ENCODE measurements at regions not wholly inside any gene's neighbourhood (a gene's known extent, or its start where the extent isn't known, plus 50 kb on each side); places are given as distances from the start of the nearest gene placed in this dataset.

DNA sequence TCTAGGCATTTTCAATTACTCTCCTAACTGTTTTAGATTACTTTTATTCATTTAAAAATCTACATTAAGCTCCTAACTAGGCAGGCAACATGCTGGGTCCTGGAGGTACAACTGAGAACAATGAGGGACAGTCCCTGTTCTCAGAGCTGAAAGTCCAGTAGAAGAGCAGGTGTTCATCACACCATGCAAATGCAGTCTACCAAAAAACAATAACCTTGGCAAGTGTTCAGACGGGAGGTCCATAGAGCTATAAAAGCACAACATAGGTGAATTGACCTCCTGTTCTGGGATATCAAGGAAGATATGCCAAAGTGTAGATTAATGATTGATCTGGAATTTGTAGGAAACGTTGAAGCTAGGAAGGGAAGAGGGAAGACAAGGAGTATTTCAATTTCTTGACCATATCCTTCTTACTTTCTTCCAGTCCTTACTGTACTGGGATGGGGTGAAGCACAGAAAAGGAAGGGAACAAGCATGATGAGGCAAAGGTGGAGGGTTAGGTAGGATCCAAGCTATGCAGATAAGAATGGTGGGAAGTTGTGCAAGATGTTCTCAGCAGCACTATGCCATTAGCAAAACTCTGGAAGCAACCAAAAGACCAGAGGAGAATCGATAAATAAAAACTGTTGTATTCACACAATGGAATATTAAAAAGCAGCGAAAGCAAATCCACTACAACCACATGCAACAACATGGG is 485.7 kb upstream of the JARID2 start:
- POLR2A ChIA-PET, result no interaction called here
- DNase-seq, result no peak
- H3K4me1 Mint-ChIP-seq, result peaks cover 28% of the 10 kb centered on the region
- no peak overlapping the region for H3K27ac Mint-ChIP-seq
- no peaks in the 10 kb centered on the region for H3K27me3 Mint-ChIP-seq
- no peak overlapping the region for H3K4me3 Mint-ChIP-seq
- CTCF ChIA-PET, result interaction anchor here (0.6 kb wide), 2 partner anchors 19 to 76 kb away, joined by 4 to 5 read pairs; no protein-coding TSS in a partner anchor
- H3K36me3 Mint-ChIP-seq (ENCODE audit: low read depth), result no peaks in the 10 kb centered on the region
- no peaks in the 10 kb centered on the region for H3K9me3 Mint-ChIP-seq

DNA sequence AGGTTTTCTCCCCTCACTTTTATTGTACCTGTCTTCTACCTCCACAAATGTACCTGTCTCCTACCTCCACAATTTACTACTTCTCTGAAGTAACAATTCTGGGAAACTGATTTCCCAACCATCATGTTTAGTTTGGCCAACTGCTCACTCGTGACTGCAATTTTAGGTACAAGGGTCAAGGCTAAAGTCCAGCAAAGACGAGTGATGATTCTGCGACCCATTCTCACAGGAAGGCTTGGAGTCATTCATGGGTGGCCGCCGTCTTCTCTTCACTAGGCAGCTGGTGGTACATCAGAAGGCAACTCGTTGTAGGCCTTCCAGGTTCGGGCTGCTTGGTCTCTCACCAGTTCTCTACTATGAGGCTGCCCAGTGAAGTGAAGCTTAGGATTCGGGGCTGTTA is 483.8 kb upstream of the JARID2 start:
- Mint-ChIP-seq H3K4me1 (peaks cover 17% of the 10 kb centered on the region), H3K4me3 (no peak overlapping the region), H3K27ac (no peak overlapping the region), H3K27me3 (no peaks in the 10 kb centered on the region), H3K9me3 (no peaks in the 10 kb centered on the region), H3K36me3 (ENCODE audit: low read depth) (no peaks in the 10 kb centered on the region)
- ChIA-PET POLR2A (no interaction called here), CTCF (no interaction called here)
- no peak for DNase-seq

DNA sequence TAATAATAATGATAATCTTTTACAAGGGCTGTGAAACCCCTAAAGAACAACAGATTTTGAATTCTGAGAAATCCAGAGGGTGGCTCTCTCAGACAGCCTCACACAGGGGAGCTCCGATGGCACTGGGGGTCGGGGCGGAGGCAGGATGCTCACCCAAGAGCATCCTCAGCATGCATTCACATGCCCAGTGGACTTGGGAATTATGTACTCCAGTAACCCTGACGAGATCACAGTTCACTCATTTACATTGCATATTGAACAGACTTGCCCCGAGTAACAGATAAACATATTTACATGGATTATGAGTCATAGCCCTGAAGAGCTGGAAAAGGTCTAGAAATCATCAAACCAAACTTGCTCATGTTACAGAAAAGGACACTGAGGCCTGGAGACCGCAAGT is 482.7 kb upstream of the JARID2 start:
- Mint-ChIP-seq H3K27me3 (no peaks in the 10 kb centered on the region), H3K4me1 (peaks cover 10% of the 10 kb centered on the region), H3K36me3 (ENCODE audit: low read depth) (no peaks in the 10 kb centered on the region), H3K4me3 (no peak overlapping the region), H3K27ac (no peak overlapping the region), H3K9me3 (no peaks in the 10 kb centered on the region)
- CTCF ChIA-PET, result no interaction called here
- no peak for DNase-seq
- POLR2A ChIA-PET, result no interaction called here

DNA sequence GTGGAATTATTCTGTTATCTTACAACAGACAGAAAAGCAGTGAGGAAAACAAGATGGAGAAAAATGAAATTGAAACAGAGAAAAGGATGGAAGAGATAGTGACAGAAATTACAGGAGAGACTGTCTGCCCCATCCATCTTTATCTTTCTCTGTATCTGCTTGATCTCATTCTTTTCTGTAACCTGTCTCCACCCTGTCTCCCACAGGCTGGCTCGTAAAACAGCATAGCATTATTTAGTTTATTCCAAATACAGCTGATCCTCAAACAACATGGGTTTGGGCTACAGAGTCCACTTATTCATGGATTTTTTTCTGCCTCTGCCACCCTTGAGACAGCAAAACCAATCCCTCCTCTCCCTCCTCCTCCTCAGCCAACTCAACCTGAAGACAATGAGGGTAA is 482.3 kb upstream of the JARID2 start:
- no peak overlapping the region for H3K4me3 Mint-ChIP-seq
- no peak overlapping the region for H3K27ac Mint-ChIP-seq
- H3K36me3 Mint-ChIP-seq (ENCODE audit: low read depth), result no peaks in the 10 kb centered on the region
- no peak for DNase-seq
- ChIA-PET CTCF (no interaction called here), POLR2A (no interaction called here)
- no peaks in the 10 kb centered on the region for H3K27me3 Mint-ChIP-seq
- no peaks in the 10 kb centered on the region for H3K9me3 Mint-ChIP-seq
- H3K4me1 Mint-ChIP-seq, result peaks cover 5% of the 10 kb centered on the region

DNA sequence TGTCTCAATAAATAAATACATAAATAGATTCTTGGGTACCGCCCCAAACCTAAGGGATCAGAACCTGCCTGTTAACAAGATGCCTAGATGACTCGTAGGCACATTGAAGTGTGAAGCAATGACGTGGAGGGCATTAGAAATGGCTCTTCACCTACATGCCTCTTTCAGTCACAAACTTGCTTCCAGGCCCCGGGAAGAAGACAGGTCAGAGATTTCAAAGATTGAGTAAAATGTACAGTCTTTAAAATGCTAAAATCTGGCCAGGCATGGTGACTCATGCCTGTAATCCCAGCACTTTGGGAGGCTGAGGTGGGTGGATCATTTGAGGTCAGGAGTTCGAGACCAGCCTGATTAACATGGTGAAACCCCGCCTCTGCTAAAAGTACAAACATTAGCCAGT is 480.8 kb upstream of the JARID2 start:
- Mint-ChIP-seq H3K27ac (no peak overlapping the region), H3K9me3 (no peaks in the 10 kb centered on the region), H3K27me3 (no peaks in the 10 kb centered on the region), H3K4me3 (no peak overlapping the region), H3K4me1 (peaks cover 5% of the 10 kb centered on the region), H3K36me3 (ENCODE audit: low read depth) (no peaks in the 10 kb centered on the region)
- DNase-seq, result no peak
- POLR2A ChIA-PET, result no interaction called here
- CTCF ChIA-PET, result no interaction called here

DNA sequence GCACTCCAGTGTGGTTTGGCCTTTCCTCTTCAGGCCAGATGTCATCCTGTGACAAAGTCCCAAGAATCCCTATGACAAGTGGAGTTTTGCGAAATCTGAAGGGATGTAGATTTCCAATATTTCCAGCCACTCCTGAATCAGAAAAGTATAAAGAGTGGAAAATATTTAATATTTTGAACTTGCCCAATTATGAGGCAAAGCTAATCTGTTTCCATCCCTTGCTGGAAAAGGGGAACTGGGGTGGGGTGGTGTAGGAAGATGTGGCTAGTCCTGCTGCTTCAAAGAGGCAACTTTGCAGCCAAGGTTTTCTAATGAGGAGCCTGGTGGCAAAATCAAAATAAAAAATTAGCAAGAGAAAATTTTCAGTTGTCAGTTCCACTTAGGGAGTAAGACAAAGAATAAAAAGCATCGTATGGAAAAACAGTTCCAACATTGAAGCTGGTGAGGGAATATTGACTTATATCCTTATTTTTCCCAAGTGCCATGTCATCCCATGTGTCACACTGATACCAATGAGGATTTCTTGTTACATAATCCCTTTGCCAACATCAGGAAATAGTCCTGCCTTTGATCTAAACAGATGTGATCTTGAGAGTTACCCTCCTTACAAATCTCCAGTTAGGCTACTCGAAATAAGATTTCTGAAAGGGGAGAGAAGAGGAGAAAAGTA is 480.0 kb upstream of the JARID2 start:
- peaks cover 5% of the 10 kb centered on the region for H3K4me1 Mint-ChIP-seq
- ChIA-PET CTCF (interaction anchor here (0.6 kb wide), 1 partner anchor 17 kb away, joined by 4 read pairs; no protein-coding TSS in a partner anchor), POLR2A (no interaction called here)
- H3K27me3 Mint-ChIP-seq, result no peaks in the 10 kb centered on the region
- no peak for DNase-seq
- H3K4me3 Mint-ChIP-seq, result no peak overlapping the region
- no peak overlapping the region for H3K27ac Mint-ChIP-seq
- H3K9me3 Mint-ChIP-seq, result no peaks in the 10 kb centered on the region
- no peaks in the 10 kb centered on the region for H3K36me3 Mint-ChIP-seq (ENCODE audit: low read depth)

DNA sequence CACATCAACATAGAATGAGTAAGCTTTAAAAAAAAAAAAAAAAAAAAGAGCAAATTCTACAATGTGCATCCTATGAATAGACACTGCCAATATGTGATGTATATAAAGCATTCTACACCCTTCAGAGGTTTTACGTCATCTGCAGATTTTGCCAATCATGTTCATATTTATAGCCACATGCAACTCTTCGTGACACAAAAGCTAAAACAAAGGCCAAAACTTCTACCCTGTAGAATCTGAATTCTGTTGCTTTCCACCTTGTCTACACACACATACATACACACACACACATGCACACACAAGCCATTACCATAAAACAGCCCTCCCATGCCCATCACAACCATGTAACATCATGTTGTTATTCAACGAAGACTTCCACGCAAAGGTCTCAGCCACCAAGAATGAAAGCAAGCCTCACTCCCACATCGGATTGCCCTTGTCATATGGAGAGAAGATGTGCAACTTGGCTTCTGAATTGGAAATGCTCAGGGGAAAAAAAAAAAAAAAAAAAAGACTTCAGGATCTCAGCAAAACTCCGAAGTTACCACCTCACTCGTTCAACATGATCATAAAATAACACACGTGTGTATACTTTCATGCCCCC is 479.4 kb upstream of the JARID2 start:
- Mint-ChIP-seq H3K27me3 (no peaks in the 10 kb centered on the region), H3K4me3 (no peak overlapping the region), H3K4me1 (peaks cover 5% of the 10 kb centered on the region), H3K27ac (no peak overlapping the region), H3K36me3 (ENCODE audit: low read depth) (no peaks in the 10 kb centered on the region), H3K9me3 (no peaks in the 10 kb centered on the region)
- POLR2A ChIA-PET, result no interaction called here
- CTCF ChIA-PET, result interaction anchor here (0.6 to 0.7 kb wide), 2 partner anchors 16 to 224 kb away, joined by 4 read pairs; no protein-coding TSS in a partner anchor
- no peak for DNase-seq

DNA sequence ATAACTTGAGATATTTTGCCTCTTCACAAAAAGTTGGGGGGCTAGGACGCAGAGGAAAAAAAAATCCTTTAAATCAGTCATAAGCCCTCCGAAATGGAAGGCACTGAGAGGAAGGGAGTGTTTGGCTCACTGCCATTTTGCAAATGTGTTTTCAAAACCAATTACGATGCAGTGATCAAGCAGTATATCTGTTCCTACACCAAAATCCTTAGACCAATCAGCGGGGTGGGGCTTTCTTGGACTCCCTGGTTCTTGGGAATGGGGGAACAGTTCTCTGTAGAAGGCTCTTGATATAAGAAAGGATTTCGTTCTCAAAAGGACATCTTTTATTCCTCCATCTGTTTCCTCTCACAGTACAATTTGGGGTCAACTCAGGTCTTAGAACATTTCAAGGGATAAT is 478.6 kb upstream of the JARID2 start:
- Mint-ChIP-seq H3K9me3 (no peaks in the 10 kb centered on the region), H3K4me1 (peaks cover 5% of the 10 kb centered on the region), H3K27ac (no peak overlapping the region), H3K4me3 (no peak overlapping the region), H3K36me3 (ENCODE audit: low read depth) (no peaks in the 10 kb centered on the region), H3K27me3 (peaks cover 1% of the 10 kb centered on the region)
- DNase-seq, result no peak
- POLR2A ChIA-PET, result no interaction called here
- CTCF ChIA-PET, result interaction anchor here (0.7 kb wide), 1 partner anchor 224 kb away, joined by 4 read pairs; no protein-coding TSS in a partner anchor

DNA sequence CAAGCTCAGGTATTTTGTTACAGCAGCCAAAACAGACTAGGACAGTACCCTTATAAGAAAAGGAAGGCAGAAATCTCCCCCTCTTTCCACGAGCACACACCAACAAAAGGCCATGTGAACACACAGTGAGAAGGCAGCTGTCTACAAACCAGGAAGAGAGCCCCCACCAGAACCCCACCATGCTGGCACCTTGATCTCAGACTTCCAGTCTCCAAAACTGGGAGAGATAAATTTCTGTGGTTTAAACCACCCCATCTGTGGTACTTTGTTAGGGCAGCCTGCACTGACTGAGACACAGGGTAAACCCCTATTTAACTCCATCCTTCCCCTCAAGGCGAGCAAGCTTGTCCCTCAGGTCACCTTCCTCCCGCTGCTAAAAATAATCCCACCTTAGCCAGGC is 475.8 kb upstream of the JARID2 start:
- DNase-seq, result no peak
- no peak overlapping the region for H3K4me3 Mint-ChIP-seq
- peaks cover 5% of the 10 kb centered on the region for H3K27me3 Mint-ChIP-seq
- H3K36me3 Mint-ChIP-seq (ENCODE audit: low read depth), result no peaks in the 10 kb centered on the region
- no peak overlapping the region for H3K27ac Mint-ChIP-seq
- POLR2A ChIA-PET, result no interaction called here
- CTCF ChIA-PET, result no interaction called here
- no peaks in the 10 kb centered on the region for H3K4me1 Mint-ChIP-seq
- no peaks in the 10 kb centered on the region for H3K9me3 Mint-ChIP-seq

DNA sequence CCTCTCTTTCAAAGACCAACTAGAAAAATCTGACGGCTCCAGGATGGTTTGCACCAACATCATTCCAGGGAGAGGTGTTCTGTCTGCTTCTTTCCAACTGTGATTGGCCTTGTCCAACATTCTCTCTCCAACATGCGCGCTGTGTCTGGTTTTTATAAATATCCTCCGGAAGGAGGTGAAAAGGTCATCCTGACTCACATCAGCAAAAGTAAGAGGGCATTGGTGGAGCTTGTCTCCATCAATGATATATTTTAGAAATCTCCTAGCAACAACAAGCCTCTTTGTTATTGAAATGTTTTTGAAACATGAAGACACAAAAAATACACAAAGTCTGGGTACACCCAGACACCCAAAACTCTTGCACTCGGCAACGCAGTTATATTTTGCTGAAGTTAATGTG is 475.3 kb upstream of the JARID2 start:
- ChIA-PET CTCF (interaction anchor here (0.9 kb wide), 1 partner anchor 15 kb away, joined by 5 read pairs; no protein-coding TSS in a partner anchor), POLR2A (no interaction called here)
- Mint-ChIP-seq H3K27me3 (peaks cover 5% of the 10 kb centered on the region), H3K36me3 (ENCODE audit: low read depth) (no peaks in the 10 kb centered on the region), H3K27ac (no peak overlapping the region), H3K4me3 (no peak overlapping the region), H3K4me1 (no peaks in the 10 kb centered on the region), H3K9me3 (no peaks in the 10 kb centered on the region)
- no peak for DNase-seq

DNA sequence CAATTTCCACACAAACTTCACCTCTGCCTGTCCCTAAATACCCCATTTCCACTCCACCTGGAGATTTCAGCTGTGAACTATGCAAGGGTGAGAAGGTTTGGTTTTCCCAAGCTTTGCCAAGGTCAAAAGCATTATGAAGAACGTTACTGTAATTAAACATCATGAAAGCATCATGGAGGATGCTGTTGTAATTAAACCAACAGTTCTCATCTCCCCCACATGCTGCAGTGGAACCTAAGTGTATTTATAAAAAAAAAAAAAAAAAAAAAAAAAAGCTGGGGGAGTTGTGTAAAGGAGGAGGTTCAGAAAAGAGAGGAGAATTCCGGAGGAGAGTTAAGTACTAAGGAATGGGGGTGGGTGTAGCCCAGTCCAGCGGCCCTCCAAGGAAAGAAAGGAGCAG is 474.9 kb upstream of the JARID2 start:
- Mint-ChIP-seq H3K4me3 (no peak overlapping the region), H3K27me3 (peaks cover 5% of the 10 kb centered on the region), H3K36me3 (ENCODE audit: low read depth) (no peaks in the 10 kb centered on the region), H3K27ac (no peak overlapping the region), H3K9me3 (no peaks in the 10 kb centered on the region), H3K4me1 (no peaks in the 10 kb centered on the region)
- POLR2A ChIA-PET, result no interaction called here
- CTCF ChIA-PET, result interaction anchor here (0.9 kb wide), 1 partner anchor 15 kb away, joined by 5 read pairs; no protein-coding TSS in a partner anchor
- no peak for DNase-seq

DNA sequence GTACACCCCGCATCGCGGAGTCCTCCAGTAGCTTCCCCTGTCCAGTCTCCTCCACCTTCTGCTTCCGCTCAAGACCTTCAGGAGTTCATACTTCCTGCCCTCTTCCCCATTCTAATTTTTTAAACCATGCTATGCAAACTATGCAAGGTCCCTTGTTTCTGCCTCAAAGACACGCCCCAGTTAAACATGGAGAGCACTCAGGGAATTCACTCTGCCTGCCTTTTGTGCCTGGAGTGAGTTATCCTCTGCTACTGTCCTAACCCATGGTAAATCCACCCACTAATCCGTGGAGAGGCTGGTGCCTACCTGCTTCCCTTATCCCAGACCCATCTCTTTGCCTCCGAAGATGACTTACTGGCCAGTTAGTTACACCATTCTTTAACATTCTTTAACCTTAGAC is 473.7 kb upstream of the JARID2 start:
- DNase-seq, result no peak
- CTCF ChIA-PET, result no interaction called here
- Mint-ChIP-seq H3K27me3 (peaks cover 5% of the 10 kb centered on the region), H3K27ac (no peak overlapping the region), H3K4me1 (no peaks in the 10 kb centered on the region), H3K4me3 (no peak overlapping the region), H3K36me3 (ENCODE audit: low read depth) (no peaks in the 10 kb centered on the region), H3K9me3 (peaks cover 4% of the 10 kb centered on the region)
- POLR2A ChIA-PET, result no interaction called here

DNA sequence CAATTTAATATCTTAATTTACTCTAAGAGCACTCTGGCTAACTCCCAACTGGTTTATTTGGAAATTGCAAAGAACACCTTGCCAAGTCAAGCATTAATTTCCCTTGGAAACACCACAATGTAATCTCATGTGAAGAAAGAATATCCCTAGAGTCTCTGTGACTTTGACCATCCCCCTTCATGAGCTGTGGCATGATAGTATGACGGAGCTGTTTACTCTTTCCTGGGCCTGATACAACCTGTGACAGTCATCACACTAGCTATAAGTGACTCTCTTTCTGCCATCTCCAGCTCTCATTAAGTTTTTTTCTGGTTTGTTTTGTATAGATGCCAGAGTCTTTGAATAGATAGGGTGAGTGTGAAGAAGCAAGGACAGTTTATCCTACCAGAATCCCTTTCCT is 470.3 kb upstream of the JARID2 start:
- DNase-seq, result no peak
- CTCF ChIA-PET, result no interaction called here
- Mint-ChIP-seq H3K4me3 (no peak overlapping the region), H3K4me1 (no peaks in the 10 kb centered on the region), H3K27ac (no peak overlapping the region), H3K36me3 (ENCODE audit: low read depth) (no peaks in the 10 kb centered on the region), H3K27me3 (peaks cover 5% of the 10 kb centered on the region), H3K9me3 (peaks cover 11% of the 10 kb centered on the region)
- POLR2A ChIA-PET, result no interaction called here

DNA sequence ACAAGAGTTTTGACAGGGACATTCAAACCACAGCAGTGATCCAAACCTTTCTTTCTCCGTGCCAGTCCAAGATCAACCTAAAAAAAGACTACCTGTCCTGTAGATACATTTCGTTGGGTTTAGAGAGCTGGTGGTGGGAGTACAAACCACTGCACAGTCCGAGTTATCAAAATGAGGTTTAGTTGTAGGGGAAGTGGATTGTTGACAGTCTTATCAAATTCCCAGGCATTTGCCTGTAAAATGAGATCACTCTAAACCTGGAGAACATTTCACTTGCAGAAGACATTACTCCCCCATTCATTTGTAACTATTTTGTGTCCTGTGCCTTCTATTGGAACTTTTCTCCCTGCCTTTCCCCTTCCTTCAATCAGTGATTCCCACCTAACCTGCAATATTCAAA is 469.6 kb upstream of the JARID2 start:
- Mint-ChIP-seq H3K9me3 (peaks cover 11% of the 10 kb centered on the region), H3K27ac (no peak overlapping the region), H3K27me3 (peaks cover 5% of the 10 kb centered on the region), H3K4me3 (no peak overlapping the region), H3K4me1 (no peaks in the 10 kb centered on the region), H3K36me3 (ENCODE audit: low read depth) (no peaks in the 10 kb centered on the region)
- no peak for DNase-seq
- ChIA-PET CTCF (no interaction called here), POLR2A (no interaction called here)

All from activated CD4-positive, alpha-beta memory T cell treated with anti-CD3 and anti-CD28 coated beads, Interleukin-2, amount 10 ng/mL, durations not matched to agents 7 days and 5 days (primary cell).